K562 (cell line): ENCODE measurements at regions not wholly inside any gene's neighbourhood (a gene's known extent, or its start where the extent isn't known, plus 50 kb on each side); places are given as distances from the start of the nearest gene placed in this dataset.

Experiments used
- ATAC-seq: fragments of 200-7000 bp; cut with Tn5 transposase; 3 replicates; pipeline ENCODE4 v1.9.1; 2020; ENCODE audit warnings: moderate library complexity
- BruUV-seq: library from RNA; stranded (reverse); fragments of 400-500 nt; replicated peaks from 2 replicates; lab custom pipeline; 2021; lab: Mats Ljungman, UMichigan
- CTCF ChIA-PET: fragments of 300-600 bp; formaldehyde crosslinking; extraction: SDS; loops from one replicate; lab custom pipeline; 2021; ENCODE audit warnings: low intra/inter-chr PET ratio; lab: Yijun Ruan, JAX
- POLR2A ChIA-PET: fragments of 300-600, 350-650 bp; sonication (Branson Sonifier 250); formaldehyde crosslinking; extraction: SDS; loops from one replicate; lab custom pipeline; 2021; ENCODE audit warnings: antibody characterized with exemption, inconsistent platforms; lab: Yijun Ruan, JAX
- DNase-seq, 4 experiments: peaks; one replicate each; pipeline versions ENCODE4 v3.0.0 to v3.0.0-alpha.2; 2011 to 2018; ENCODE audit warnings: low spot score in 3 of 4, mixed read lengths in 3 of 4; ENCODE audit errors: extremely low read depth in 1 of 4
- FAIRE-seq: peaks from 2 replicates; lab custom pipeline; 2011; peaks lifted over from hg19 to GRCh38; lab: Jason Lieb, UNC
- H2AFZ ChIP-seq: 2 replicates; pipeline ENCODE4 v1.6.0; 2011; ENCODE audit warnings: low read depth, low read length, control low read depth, inconsistent platforms
- H3K27ac ChIP-seq: fragments of 200-600 bp; 3 replicates; pipeline ENCODE4 v1.8.0; 2011; ENCODE audit warnings: low read depth, mild to moderate bottlenecking, control low read depth, inconsistent platforms, low read length, moderate library complexity, mixed read lengths; ENCODE audit errors: extremely low read depth
- H3K27me3 ChIP-seq, 2 experiments: fragments of 300-600 bp in 1 of 2; 2 replicates in 1 of 2; 3 replicates in 1 of 2; pipeline versions ENCODE4 v1.6.0 to v1.8.0; 2011; ENCODE audit warnings: inconsistent platforms in 2 of 2, low read length in 2 of 2, mild to moderate bottlenecking in 1 of 2, mixed read lengths in 1 of 2, moderate library complexity in 1 of 2; ENCODE audit not compliant: control insufficient read depth in 2 of 2, insufficient read depth in 2 of 2
- H3K36me3 ChIP-seq: fragments of 300-600 bp; 3 replicates; pipeline ENCODE4 v1.8.0; 2011; ENCODE audit warnings: mild to moderate bottlenecking, low read length, inconsistent platforms; ENCODE audit not compliant: control insufficient read depth, insufficient read depth
- H3K4me1 ChIP-seq, 2 experiments: fragments of 200-600 bp in 1 of 2; replicated peaks in 1 of 2; 2 replicates in 1 of 2; 3 replicates in 1 of 2; pipeline versions ENCODE4 v1.5.1 to v1.8.0; 2011; ENCODE audit warnings: inconsistent platforms in 2 of 2, low read length in 2 of 2, mild to moderate bottlenecking in 1 of 2, mixed read lengths in 1 of 2, moderate library complexity in 1 of 2; ENCODE audit not compliant: control insufficient read depth in 2 of 2, insufficient read depth in 2 of 2
- H3K4me2 ChIP-seq: 2 replicates; pipeline ENCODE4 v1.6.1; 2011; ENCODE audit warnings: low read length, control low read depth, inconsistent platforms, mixed read lengths; ENCODE audit not compliant: insufficient read depth
- H3K4me3 ChIP-seq: fragments of 200-600 bp; sonication (generic), shearing (Covaris generic); 2 replicates; pipeline ENCODE4 v1.5.1; 2016; ENCODE audit warnings: control low read depth, inconsistent platforms
- H3K79me2 ChIP-seq: fragments of 200-600 bp; 3 replicates; pipeline ENCODE4 v1.8.0; 2011; ENCODE audit warnings: low read length, inconsistent platforms; ENCODE audit not compliant: control insufficient read depth, insufficient read depth
- H3K9ac ChIP-seq, 2 experiments: 2 replicates each; pipeline versions ENCODE4 v1.6.0 to v1.6.1; 2011; ENCODE audit warnings: low read depth in 2 of 2, low read length in 2 of 2, control low read depth in 1 of 2, inconsistent platforms in 1 of 2, mild to moderate bottlenecking in 1 of 2, mixed read lengths in 1 of 2; ENCODE audit not compliant: insufficient read depth in 1 of 2
- H3K9me1 ChIP-seq: one replicate; pipeline ENCODE4 v1.6.0; 2011; ENCODE audit warnings: inconsistent platforms, mild to moderate bottlenecking, low read length, moderate library complexity; ENCODE audit not compliant: control insufficient read depth, insufficient read depth
- H3K9me3 ChIP-seq: replicated peaks from 2 replicates; pipeline ENCODE4 v1.5.1; 2011; ENCODE audit warnings: low read depth, low read length, inconsistent platforms; ENCODE audit not compliant: control insufficient read depth, insufficient read depth
- H4K20me1 ChIP-seq: replicated peaks from 2 replicates; pipeline ENCODE4 v1.6.1; 2011; ENCODE audit warnings: low read length, inconsistent platforms, mixed read lengths; ENCODE audit not compliant: control insufficient read depth, insufficient read depth
- NFYB ChIP-seq: IDR thresholded peaks from 2 replicates; pipeline ENCODE4 v1.6.1; 2011; ENCODE audit warnings: mild to moderate bottlenecking, moderate library complexity; ENCODE audit not compliant: insufficient read length; ENCODE audit errors: extremely low read depth
- RBM25 ChIP-seq: fragments of 200-400 bp; formaldehyde crosslinking; IDR thresholded peaks from 2 replicates; pipeline ENCODE4 v1.6.1; 2018; ENCODE audit warnings: low read length, low read depth, moderate library complexity; ENCODE audit not compliant: severe bottlenecking
- STAT5A ChIP-seq: IDR thresholded peaks from 2 replicates; pipeline ENCODE4 v1.6.1; 2012; ENCODE audit warnings: low read length, inconsistent platforms, borderline replicate concordance
- ZFP36 ChIP-seq: fragments of 150-350 bp; IDR thresholded peaks from 2 replicates; pipeline ENCODE4 v1.6.1; 2018; ENCODE audit warnings: low read length, low read depth; ENCODE audit not compliant: partially characterized antibody
- ZNF282 ChIP-seq: sonication (generic); formaldehyde crosslinking; IDR thresholded peaks from 2 replicates; pipeline ENCODE4 v1.8.1; 2023; ENCODE audit warnings: missing genetic modification reagents
- WGBS: fragments of 100-300 bp; shearing (Covaris generic); methylation state at CpG from one replicate; pipeline ENCODE4 v1.1.6; 2016; ENCODE audit warnings: low coverage, mixed read lengths; ENCODE audit not compliant: insufficient coverage; ENCODE audit errors: missing lambda C conversion rate; 5-methylcytosine and 5-hydroxymethylcytosine counted together
- in situ Hi-C: fragments of 300-500 bp; cut with MboI; formaldehyde crosslinking; loops from 4 replicates; pipeline ENCODE4 v1.15.0; 2018; ENCODE audit warnings: inconsistent platforms, mixed read lengths
- intact Hi-C: fragments of 100-400 bp; cut with micrococcal nuclease; formaldehyde crosslinking; loops from 2 replicates; pipeline ENCODE4 v1.14.2; 2022

- H3K4me1 ChIP-seq: no peaks in the 10 kb centered on the region
- no peak overlapping the region for H3K9ac ChIP-seq
- in situ Hi-C loops: no loop called here
- H3K79me2 ChIP-seq: no peaks in the 10 kb centered on the region
- DNase-seq (no peak), ATAC-seq (no peak), FAIRE-seq (no peak)
- H3K27me3 ChIP-seq: no peaks in the 10 kb centered on the region; a peak in 1 of 5 replicates
- no peak overlapping the region for H2AFZ ChIP-seq
- H3K36me3 ChIP-seq: no peaks in the 10 kb centered on the region
- H4K20me1 ChIP-seq: no peaks in the 10 kb centered on the region; the same call in 1 of the 2 replicates
- BruUV-seq: no TSS peak
- TF ChIP-seq ZFP36: peak; percentile 63
- peak; percentile 50 for TF ChIP-seq RBM25
- no peak for TF ChIP-seq STAT5A
- H3K9me1 ChIP-seq: no peaks in the 10 kb centered on the region
- H3K4me2 ChIP-seq: no peak overlapping the region
- intact Hi-C loops: no loop called here
- WGBS: 2% methylated on average over 3 of the region's 3 CpGs
- CTCF ChIA-PET: no interaction called here
- no peaks in the 10 kb centered on the region for H3K9me3 ChIP-seq
- POLR2A ChIA-PET: no interaction called here
- no peak overlapping the region for H3K27ac ChIP-seq
- no peak overlapping the region for H3K4me3 ChIP-seq
Measured at GRCh38 chr1:17978016-17978415, 129.6 kb upstream of the IGSF21 start.

GRCh38 chr1:17979815-17980214 lies 127.8 kb upstream of the IGSF21 start:
- H3K4me1 ChIP-seq: no peaks in the 10 kb centered on the region
- DNase-seq (peak in 3 of 4 experiments; percentile 23 to 28 (median 27)), ATAC-seq (no peak), FAIRE-seq (no peak)
- H3K79me2 ChIP-seq: no peaks in the 10 kb centered on the region
- intact Hi-C loops: loop anchor here (10.0 kb wide), 1 partner anchor 125 kb away; the partner anchor contains the start of gene IGSF21
- WGBS: under 1% methylated on average over 6 of the region's 6 CpGs
- H4K20me1 ChIP-seq: peaks cover 7% of the 10 kb centered on the region; the same call in 1 of the 2 replicates
- ChIA-PET CTCF (no interaction called here), POLR2A (interaction anchor here (1.0 kb wide), 1 partner anchor 25 kb away, joined by 4 read pairs; no protein-coding TSS in a partner anchor)
- H3K9me1 ChIP-seq: no peaks in the 10 kb centered on the region
- in situ Hi-C loops: no loop called here
- H3K4me2 ChIP-seq: no peak overlapping the region
- no peaks in the 10 kb centered on the region for H3K36me3 ChIP-seq
- no peaks in the 10 kb centered on the region for H3K9me3 ChIP-seq
- BruUV-seq: no TSS peak
- H3K27me3 ChIP-seq: no peaks in the 10 kb centered on the region
- no peak overlapping the region for H3K27ac ChIP-seq
- H3K4me3 ChIP-seq: no peak overlapping the region
- TF ChIP-seq NFYB: peak; percentile 11
- no peak for TF ChIP-seq ZNF282 (CRISPR knock-in tag)
- H2AFZ ChIP-seq: no peak overlapping the region
- no peak overlapping the region for H3K9ac ChIP-seq
